ENCODE measurements at regions not wholly inside any gene's neighbourhood (a gene's known extent, or its start where the extent isn't known, plus 50 kb on each side); places are given as distances from the start of the nearest gene placed in this dataset.

DNA sequence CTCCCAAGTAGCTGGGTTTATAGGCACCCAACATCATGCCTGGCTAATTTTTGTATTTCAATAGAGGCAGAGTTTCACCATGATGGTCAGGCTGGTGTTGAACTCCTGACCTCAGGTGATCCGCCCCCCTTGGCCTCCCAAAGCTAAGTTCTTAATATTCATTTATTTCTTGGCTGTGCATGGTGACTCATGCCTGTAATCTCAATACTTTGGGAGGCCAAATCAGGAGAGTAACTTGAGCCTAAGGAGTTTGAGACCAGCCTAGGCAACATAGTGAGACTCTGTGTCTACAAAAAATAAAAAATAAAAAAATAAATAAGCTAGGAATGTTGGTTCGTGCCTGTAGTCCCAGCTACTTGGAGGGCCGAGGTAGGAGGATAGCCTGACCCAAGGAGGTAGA, 587.1 kb upstream of the FTMT start:
- ATAC-seq (no peak), DNase-seq (ENCODE audit: low read depth, low spot score) (no peak)
- no peak overlapping the region for H3K4me3 ChIP-seq (replicated peaks in 1 of 2; ENCODE audit: low read depth in 1 of 2, low read length in 2 of 2)
- no peaks in the 10 kb centered on the region for H3K36me3 ChIP-seq (ENCODE audit: control insufficient read depth in 1 of 2, insufficient read depth in 2 of 2, low read length in 2 of 2)
- H2AFZ ChIP-seq (ENCODE audit: low read depth, low read length, poor library complexity, severe bottlenecking) = no peak overlapping the region
- H4K20me1 ChIP-seq (ENCODE audit: insufficient read depth) = no peaks in the 10 kb centered on the region
- intact Hi-C loops (cut with micrococcal nuclease) = no loop called here
- no peaks in the 10 kb centered on the region for H3K4me1 ChIP-seq (ENCODE audit: control insufficient read depth in 1 of 2, insufficient read depth in 2 of 2, low read length in 2 of 2)
- ChIA-PET RAD21 (ENCODE audit: low non-redundant PET in 1 of 2, low total read pairs in 2 of 2, uncharacterized antibody in 2 of 2, unreplicated experiment in 2 of 2) (no interaction called here), CTCF (no interaction called here), POLR2A (no interaction called here)
- no peaks in the 10 kb centered on the region for H3K9me3 ChIP-seq (ENCODE audit: control insufficient read depth in 1 of 2, insufficient read depth in 1 of 2, low read depth in 1 of 2, low read length in 2 of 2)
- H3K79me2 ChIP-seq (ENCODE audit: insufficient read depth, low read length) = no peaks in the 10 kb centered on the region
- no TSS peak for BruUV-seq (replicated peaks)
- no peaks in the 10 kb centered on the region for H3K27me3 ChIP-seq (ENCODE audit: insufficient read depth, low read length)
- H3K4me2 ChIP-seq (ENCODE audit: low read length) = no peak overlapping the region
- H3K27ac ChIP-seq (ENCODE audit: low read depth, low read length) = no peak overlapping the region
- H3K9me2 ChIP-seq (ENCODE audit: insufficient read depth) = no peaks in the 10 kb centered on the region
- TF ChIP-seq EGR1 (IDR thresholded peaks at IDR 0.05; ENCODE audit: low read depth) (no peak), POLR2A (IDR thresholded peaks at IDR 0.05; ENCODE audit: borderline replicate concordance, extremely low read depth, insufficient read depth, insufficient read length) (no peak), FOSL1 (IDR thresholded peaks at IDR 0.05; ENCODE audit: low read depth) (no peak), MAX (IDR thresholded peaks at IDR 0.05) (no peak), EZH2 (IDR thresholded peaks at IDR 0.05) (no peak)
- no peak overlapping the region for H3K9ac ChIP-seq (ENCODE audit: low read length)

DNA sequence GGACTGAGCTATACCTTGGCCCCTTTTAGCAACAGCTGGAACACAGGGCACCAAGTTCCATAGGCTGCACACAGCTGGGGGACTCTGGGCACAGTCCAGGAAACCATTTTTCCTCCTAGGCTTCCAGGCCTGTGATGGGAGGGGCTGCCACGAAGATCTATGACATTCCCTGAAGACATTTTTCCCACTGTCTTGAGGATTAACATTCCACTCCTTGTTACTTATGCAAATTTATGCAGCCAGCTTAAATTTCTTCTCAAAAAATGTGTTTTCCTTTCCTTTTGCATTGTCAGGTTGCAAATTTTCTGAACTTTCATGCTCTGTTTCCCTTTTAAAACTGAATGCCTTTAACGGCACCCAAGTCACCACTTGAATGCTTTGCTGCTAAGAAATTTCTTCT, 580.1 kb upstream of the FTMT start:
- ATAC-seq (no peak), DNase-seq (ENCODE audit: low read depth, low spot score) (no peak)
- intact Hi-C loops (cut with micrococcal nuclease) = no loop called here
- Histone ChIP-seq H3K4me2 (ENCODE audit: low read length) (no peak overlapping the region), H4K20me1 (ENCODE audit: insufficient read depth) (no peaks in the 10 kb centered on the region), H3K4me3 (replicated peaks in 1 of 2; ENCODE audit: low read depth in 1 of 2, low read length in 2 of 2) (no peak overlapping the region), H3K36me3 (ENCODE audit: control insufficient read depth in 1 of 2, insufficient read depth in 2 of 2, low read length in 2 of 2) (no peaks in the 10 kb centered on the region), H3K27me3 (ENCODE audit: insufficient read depth, low read length) (no peaks in the 10 kb centered on the region), H3K9ac (ENCODE audit: low read length) (no peak overlapping the region), H3K27ac (ENCODE audit: low read depth, low read length) (no peak overlapping the region), H3K9me3 (ENCODE audit: control insufficient read depth in 1 of 2, insufficient read depth in 1 of 2, low read depth in 1 of 2, low read length in 2 of 2) (no peaks in the 10 kb centered on the region), H3K9me2 (ENCODE audit: insufficient read depth) (no peaks in the 10 kb centered on the region), H2AFZ (ENCODE audit: low read depth, low read length, poor library complexity, severe bottlenecking) (no peak overlapping the region), H3K79me2 (ENCODE audit: insufficient read depth, low read length) (no peaks in the 10 kb centered on the region), H3K4me1 (ENCODE audit: control insufficient read depth in 1 of 2, insufficient read depth in 2 of 2, low read length in 2 of 2) (peaks cover 7 to 9% of the 10 kb centered on the region in 2 experiments)
- BruUV-seq (replicated peaks) = no TSS peak
- RAD21 ChIA-PET (ENCODE audit: low non-redundant PET in 1 of 2, low total read pairs in 2 of 2, uncharacterized antibody in 2 of 2, unreplicated experiment in 2 of 2) = no interaction called here
- POLR2A ChIA-PET = no interaction called here
- TF ChIP-seq SP1 (IDR thresholded peaks at IDR 0.05; ENCODE audit: low read depth) (no peak), ZNF274 (IDR thresholded peaks at IDR 0.05; ENCODE audit: low read depth, low read length) (no peak), SRF (IDR thresholded peaks at IDR 0.05; ENCODE audit: low read depth) (no peak), CEBPB (IDR thresholded peaks at IDR 0.05; ENCODE audit: low read depth) (no peak), ATF3 (IDR thresholded peaks at IDR 0.05) (no peak), EGR1 (IDR thresholded peaks at IDR 0.05; ENCODE audit: low read depth) (no peak), SIN3A (IDR thresholded peaks at IDR 0.05; ENCODE audit: low read depth) (no peak), CBX3 (IDR thresholded peaks at IDR 0.05; ENCODE audit: low read depth) (no peak), YY1 (IDR thresholded peaks at IDR 0.05; ENCODE audit: extremely low read depth, insufficient replicate concordance, low read depth, low read length) (no peak), FOSL1 (IDR thresholded peaks at IDR 0.05; ENCODE audit: low read depth) (no peak), POLR2A (IDR thresholded peaks at IDR 0.05; ENCODE audit: borderline replicate concordance, extremely low read depth, insufficient read depth, insufficient read length) (no peak), EZH2phosphoT487 (IDR thresholded peaks at IDR 0.05; ENCODE audit: borderline replicate concordance) (no peak), ZFX (IDR thresholded peaks at IDR 0.05) (no peak), ELF1 (IDR thresholded peaks at IDR 0.05; ENCODE audit: borderline replicate concordance, low read depth) (no peak), TCF7L2 (IDR thresholded peaks at IDR 0.05; ENCODE audit: borderline replicate concordance, extremely low read depth, insufficient read depth, insufficient read length) (no peak), MAX (IDR thresholded peaks at IDR 0.05) (no peak), EZH2 (IDR thresholded peaks at IDR 0.05) (no peak)
- TF ChIP-seq, protein P1, sequence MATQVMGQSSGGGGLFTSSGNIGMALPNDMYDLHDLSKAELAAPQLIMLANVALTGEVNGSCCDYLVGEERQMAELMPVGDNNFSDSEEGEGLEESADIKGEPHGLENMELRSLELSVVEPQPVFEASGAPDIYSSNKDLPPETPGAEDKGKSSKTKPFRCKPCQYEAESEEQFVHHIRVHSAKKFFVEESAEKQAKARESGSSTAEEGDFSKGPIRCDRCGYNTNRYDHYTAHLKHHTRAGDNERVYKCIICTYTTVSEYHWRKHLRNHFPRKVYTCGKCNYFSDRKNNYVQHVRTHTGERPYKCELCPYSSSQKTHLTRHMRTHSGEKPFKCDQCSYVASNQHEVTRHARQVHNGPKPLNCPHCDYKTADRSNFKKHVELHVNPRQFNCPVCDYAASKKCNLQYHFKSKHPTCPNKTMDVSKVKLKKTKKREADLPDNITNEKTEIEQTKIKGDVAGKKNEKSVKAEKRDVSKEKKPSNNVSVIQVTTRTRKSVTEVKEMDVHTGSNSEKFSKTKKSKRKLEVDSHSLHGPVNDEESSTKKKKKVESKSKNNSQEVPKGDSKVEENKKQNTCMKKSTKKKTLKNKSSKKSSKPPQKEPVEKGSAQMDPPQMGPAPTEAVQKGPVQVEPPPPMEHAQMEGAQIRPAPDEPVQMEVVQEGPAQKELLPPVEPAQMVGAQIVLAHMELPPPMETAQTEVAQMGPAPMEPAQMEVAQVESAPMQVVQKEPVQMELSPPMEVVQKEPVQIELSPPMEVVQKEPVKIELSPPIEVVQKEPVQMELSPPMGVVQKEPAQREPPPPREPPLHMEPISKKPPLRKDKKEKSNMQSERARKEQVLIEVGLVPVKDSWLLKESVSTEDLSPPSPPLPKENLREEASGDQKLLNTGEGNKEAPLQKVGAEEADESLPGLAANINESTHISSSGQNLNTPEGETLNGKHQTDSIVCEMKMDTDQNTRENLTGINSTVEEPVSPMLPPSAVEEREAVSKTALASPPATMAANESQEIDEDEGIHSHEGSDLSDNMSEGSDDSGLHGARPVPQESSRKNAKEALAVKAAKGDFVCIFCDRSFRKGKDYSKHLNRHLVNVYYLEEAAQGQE (IDR thresholded peaks at IDR 0.05; ENCODE audit: low read depth) = no peak
- CTCF ChIA-PET = no interaction called here

Measured in HCT116 (cell line).